Keratinocyte (primary cell): ENCODE measurements at regions not wholly inside any gene's neighbourhood (a gene's known extent, or its start where the extent isn't known, plus 50 kb on each side); places are given as distances from the start of the nearest gene placed in this dataset.

Experiments
- DNase-seq: peaks from one replicate; pipeline ENCODE4 v3.0.0-alpha.2; 2011; ENCODE audit warnings: low read depth, missing footprints, low spot score
- FAIRE-seq: peaks from 2 replicates; lab custom pipeline; 2011; peaks lifted over from hg19 to GRCh38; lab: Jason Lieb, UNC
- H2AFZ ChIP-seq: 2 replicates; pipeline ENCODE4 v1.6.0; 2012; ENCODE audit warnings: low read length, control low read depth, inconsistent platforms; ENCODE audit not compliant: control insufficient read depth
- H3K27ac ChIP-seq: 2 replicates; pipeline ENCODE4 v1.5.1; 2011; ENCODE audit warnings: low read length; ENCODE audit not compliant: control insufficient read depth, insufficient read depth
- H3K27me3 ChIP-seq: 3 replicates; pipeline ENCODE4 v1.6.0; 2011; ENCODE audit warnings: low read length; ENCODE audit not compliant: control insufficient read depth, insufficient read depth; ENCODE audit errors: extremely low read depth
- H3K36me3 ChIP-seq, 2 experiments: 2 replicates in 1 of 2; 3 replicates in 1 of 2; pipeline ENCODE4 v1.5.1; 2011; ENCODE audit warnings: low read length in 2 of 2, mild to moderate bottlenecking in 1 of 2; ENCODE audit not compliant: control insufficient read depth in 2 of 2, insufficient read depth in 2 of 2; ENCODE audit errors: extremely low read depth in 1 of 2
- H3K4me1 ChIP-seq: 3 replicates; pipeline ENCODE4 v1.5.1; 2011; ENCODE audit warnings: low read length; ENCODE audit not compliant: control insufficient read depth, insufficient read depth; ENCODE audit errors: extremely low read depth
- H3K4me2 ChIP-seq: 3 replicates; pipeline ENCODE4 v1.6.0; 2011; ENCODE audit warnings: low read depth, low read length; ENCODE audit not compliant: control insufficient read depth, insufficient read depth; ENCODE audit errors: extremely low read depth
- H3K4me3 ChIP-seq, 3 experiments: fragments of 200-600 bp in 1 of 3; sonication (generic) in 1 of 3; 2 replicates in 2 of 3; 3 replicates in 1 of 3; pipeline ENCODE4 v1.5.1; 2011 to 2016; ENCODE audit warnings: low read length in 3 of 3, mild to moderate bottlenecking in 3 of 3, control low read depth in 2 of 3, inconsistent platforms in 1 of 3, low read depth in 1 of 3, mixed read lengths in 1 of 3, mixed run types in 1 of 3, moderate library complexity in 1 of 3; ENCODE audit not compliant: control insufficient read depth in 2 of 3, insufficient read depth in 2 of 3; ENCODE audit errors: extremely low read depth in 1 of 3
- H3K79me2 ChIP-seq: 2 replicates; pipeline ENCODE4 v1.6.0; 2012; ENCODE audit warnings: low read length; ENCODE audit not compliant: control insufficient read depth, insufficient read depth
- H3K9ac ChIP-seq: 3 replicates; pipeline ENCODE4 v1.6.0; 2011; ENCODE audit warnings: low read length; ENCODE audit not compliant: control insufficient read depth, insufficient read depth; ENCODE audit errors: extremely low read depth
- H3K9me1 ChIP-seq: 3 replicates; pipeline ENCODE4 v1.6.0; 2011; ENCODE audit warnings: low read length; ENCODE audit not compliant: control insufficient read depth, insufficient read depth; ENCODE audit errors: extremely low read depth
- H3K9me3 ChIP-seq: 2 replicates; pipeline ENCODE4 v1.5.1; 2012; ENCODE audit warnings: low read depth, low read length; ENCODE audit not compliant: control insufficient read depth
- H4K20me1 ChIP-seq: 3 replicates; pipeline ENCODE4 v1.6.0; 2011; ENCODE audit warnings: low read length; ENCODE audit not compliant: control insufficient read depth, insufficient read depth; ENCODE audit errors: extremely low read depth
- EZH2 ChIP-seq: IDR thresholded peaks from one replicate; pipeline ENCODE4 v1.6.1; 2012; ENCODE audit warnings: inconsistent platforms, mild to moderate bottlenecking, low read length, moderate library complexity
- dilution Hi-C: fragments of 300-500 bp; cut with MboI; formaldehyde crosslinking; loops from one replicate; pipeline ENCODE4 v1.7.0; 2020; ENCODE audit warnings: low sequenced_read_pairs; ENCODE audit not compliant: extremely low pct_ligation_motif_present
- TF ChIP-seq, protein P1 (sequence below), 3 experiments: IDR thresholded peaks in 1 of 3; conservative IDR thresholded peaks in 1 of 3; optimal IDR thresholded peaks in 1 of 3; 2 replicates in 2 of 3; 3 replicates in 1 of 3; pipeline versions ENCODE3 to v1.5.1; 2011; ENCODE audit warnings: low read length in 3 of 3, mild to moderate bottlenecking in 3 of 3, moderate library complexity in 2 of 3, control low read depth in 1 of 3, inconsistent platforms in 1 of 3; ENCODE audit not compliant: insufficient read depth in 2 of 3; ENCODE audit errors: extremely low read depth in 1 of 3

GRCh38 chr20:52805843-52806242, 166.3 kb upstream of the TSHZ2 start:
- Histone ChIP-seq H3K36me3 (no peaks in the 10 kb centered on the region), H3K79me2 (no peaks in the 10 kb centered on the region), H3K4me3 (no peak overlapping the region), H3K9me3 (no peaks in the 10 kb centered on the region), H3K27ac (no peak overlapping the region), H2AFZ (no peak overlapping the region), H3K4me2 (no peak overlapping the region), H4K20me1 (no peaks in the 10 kb centered on the region), H3K4me1 (no peaks in the 10 kb centered on the region), H3K27me3 (no peaks in the 10 kb centered on the region), H3K9ac (no peak overlapping the region), H3K9me1 (no peaks in the 10 kb centered on the region)
- TF ChIP-seq EZH2: no peak
- TF ChIP-seq, protein P1, sequence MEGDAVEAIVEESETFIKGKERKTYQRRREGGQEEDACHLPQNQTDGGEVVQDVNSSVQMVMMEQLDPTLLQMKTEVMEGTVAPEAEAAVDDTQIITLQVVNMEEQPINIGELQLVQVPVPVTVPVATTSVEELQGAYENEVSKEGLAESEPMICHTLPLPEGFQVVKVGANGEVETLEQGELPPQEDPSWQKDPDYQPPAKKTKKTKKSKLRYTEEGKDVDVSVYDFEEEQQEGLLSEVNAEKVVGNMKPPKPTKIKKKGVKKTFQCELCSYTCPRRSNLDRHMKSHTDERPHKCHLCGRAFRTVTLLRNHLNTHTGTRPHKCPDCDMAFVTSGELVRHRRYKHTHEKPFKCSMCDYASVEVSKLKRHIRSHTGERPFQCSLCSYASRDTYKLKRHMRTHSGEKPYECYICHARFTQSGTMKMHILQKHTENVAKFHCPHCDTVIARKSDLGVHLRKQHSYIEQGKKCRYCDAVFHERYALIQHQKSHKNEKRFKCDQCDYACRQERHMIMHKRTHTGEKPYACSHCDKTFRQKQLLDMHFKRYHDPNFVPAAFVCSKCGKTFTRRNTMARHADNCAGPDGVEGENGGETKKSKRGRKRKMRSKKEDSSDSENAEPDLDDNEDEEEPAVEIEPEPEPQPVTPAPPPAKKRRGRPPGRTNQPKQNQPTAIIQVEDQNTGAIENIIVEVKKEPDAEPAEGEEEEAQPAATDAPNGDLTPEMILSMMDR (optimal IDR thresholded peaks at IDR 0.05 in 1 of 3, IDR thresholded peaks at IDR 0.05 in 1 of 3, conservative IDR thresholded peaks at IDR 0.05 in 1 of 3; ENCODE audit: extremely low read depth in 1 of 3, insufficient read depth in 2 of 3, low read length in 3 of 3): no peak
- dilution Hi-C loops: no loop called here
- FAIRE-seq: no peak
- no peak for DNase-seq

- H3K4me1 ChIP-seq: no peaks in the 10 kb centered on the region
- FAIRE-seq (no peak), DNase-seq (no peak)
- H3K4me2 ChIP-seq: no peak overlapping the region
- no peak overlapping the region for H2AFZ ChIP-seq
- H3K36me3 ChIP-seq: no peaks in the 10 kb centered on the region
- dilution Hi-C loops: no loop called here
- H3K79me2 ChIP-seq: no peaks in the 10 kb centered on the region
- TF ChIP-seq, protein P1 (optimal IDR thresholded peaks at IDR 0.05 in 1 of 3, IDR thresholded peaks at IDR 0.05 in 1 of 3, conservative IDR thresholded peaks at IDR 0.05 in 1 of 3; ENCODE audit: extremely low read depth in 1 of 3, insufficient read depth in 2 of 3, low read length in 3 of 3): no peak
- no peak for TF ChIP-seq EZH2
- H3K4me3 ChIP-seq: no peak overlapping the region
- H3K9ac ChIP-seq: no peak overlapping the region
- H3K27me3 ChIP-seq: no peaks in the 10 kb centered on the region
- H3K9me3 ChIP-seq: no peaks in the 10 kb centered on the region
- H3K27ac ChIP-seq: no peak overlapping the region
- H4K20me1 ChIP-seq: no peaks in the 10 kb centered on the region
- H3K9me1 ChIP-seq: no peaks in the 10 kb centered on the region
Measured at GRCh38 chr20:52805296-52805571, 166.9 kb upstream of the TSHZ2 start.
